ENCODE measurements at regions not wholly inside any gene's neighbourhood (a gene's known extent, or its start where the extent isn't known, plus 50 kb on each side); places are given as distances from the start of the nearest gene placed in this dataset.

DNA sequence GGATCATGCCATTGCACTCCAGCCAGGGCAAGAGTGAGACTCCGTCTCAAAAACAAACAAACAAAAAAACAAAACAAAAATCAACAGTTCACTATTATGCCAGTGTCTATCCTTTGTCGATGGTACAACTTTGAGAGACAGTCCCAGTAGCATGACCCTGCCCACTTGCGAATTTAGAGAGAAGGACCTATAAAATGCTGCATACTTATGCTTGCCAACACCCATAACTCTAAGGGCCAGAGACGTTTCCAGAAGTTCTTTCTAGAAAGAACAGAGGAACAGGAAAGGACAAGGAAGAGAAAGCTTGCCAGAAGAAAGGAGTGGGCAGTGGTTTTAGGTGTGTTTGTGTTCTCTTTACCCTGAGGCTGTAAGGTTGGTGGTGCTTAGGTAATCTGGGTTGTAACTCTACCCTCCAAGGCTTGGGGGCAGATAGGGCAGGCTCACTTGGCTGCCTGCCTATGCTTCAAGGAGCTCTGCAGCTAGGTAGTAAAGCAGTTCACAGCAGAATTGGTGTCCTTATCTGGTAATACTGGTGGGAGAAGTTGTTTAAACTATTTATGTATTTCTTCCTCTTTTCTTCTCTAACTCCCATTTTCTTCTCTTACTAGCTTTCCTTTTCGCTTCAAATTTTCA lies 50.6 kb upstream of the SPPL2A start:
- no peaks in the 10 kb centered on the region for H3K27me3 ChIP-seq
- WGBS, 2 donors, result 51 to 57% methylated on average over 5 of the region's 5 CpGs
- no peaks in the 10 kb centered on the region for H3K9me3 ChIP-seq
- no peak for TF ChIP-seq POLR2A (IDR thresholded peaks at IDR 0.05)
- TF ChIP-seq, protein P1, sequence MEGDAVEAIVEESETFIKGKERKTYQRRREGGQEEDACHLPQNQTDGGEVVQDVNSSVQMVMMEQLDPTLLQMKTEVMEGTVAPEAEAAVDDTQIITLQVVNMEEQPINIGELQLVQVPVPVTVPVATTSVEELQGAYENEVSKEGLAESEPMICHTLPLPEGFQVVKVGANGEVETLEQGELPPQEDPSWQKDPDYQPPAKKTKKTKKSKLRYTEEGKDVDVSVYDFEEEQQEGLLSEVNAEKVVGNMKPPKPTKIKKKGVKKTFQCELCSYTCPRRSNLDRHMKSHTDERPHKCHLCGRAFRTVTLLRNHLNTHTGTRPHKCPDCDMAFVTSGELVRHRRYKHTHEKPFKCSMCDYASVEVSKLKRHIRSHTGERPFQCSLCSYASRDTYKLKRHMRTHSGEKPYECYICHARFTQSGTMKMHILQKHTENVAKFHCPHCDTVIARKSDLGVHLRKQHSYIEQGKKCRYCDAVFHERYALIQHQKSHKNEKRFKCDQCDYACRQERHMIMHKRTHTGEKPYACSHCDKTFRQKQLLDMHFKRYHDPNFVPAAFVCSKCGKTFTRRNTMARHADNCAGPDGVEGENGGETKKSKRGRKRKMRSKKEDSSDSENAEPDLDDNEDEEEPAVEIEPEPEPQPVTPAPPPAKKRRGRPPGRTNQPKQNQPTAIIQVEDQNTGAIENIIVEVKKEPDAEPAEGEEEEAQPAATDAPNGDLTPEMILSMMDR (IDR thresholded peaks at IDR 0.05), result no peak
- DNase-seq, result no peak
- H3K4me1 ChIP-seq, result peaks cover 0 to 7% (median 0%) of the 10 kb centered on the region in 3 donors
- H3K36me3 ChIP-seq, result no peaks in the 10 kb centered on the region
- H3K4me3 ChIP-seq, result no peak overlapping the region
- intact Hi-C loops (cut with DNase I), result no loop called here
- H3K27ac ChIP-seq, result no peak overlapping the region
